GM18909 (cell line): ENCODE measurements at regions not wholly inside any gene's neighbourhood (a gene's known extent, or its start where the extent isn't known, plus 50 kb on each side); places are given as distances from the start of the nearest gene placed in this dataset.

Source experiments
- ATAC-seq: cut with Tn5 transposase; IDR thresholded peaks from one replicate; pipeline ENCODE4 v1.9.1; 2021; ENCODE audit warnings: mild to moderate bottlenecking; ENCODE audit not compliant: unreplicated experiment, poor library complexity

DNA sequence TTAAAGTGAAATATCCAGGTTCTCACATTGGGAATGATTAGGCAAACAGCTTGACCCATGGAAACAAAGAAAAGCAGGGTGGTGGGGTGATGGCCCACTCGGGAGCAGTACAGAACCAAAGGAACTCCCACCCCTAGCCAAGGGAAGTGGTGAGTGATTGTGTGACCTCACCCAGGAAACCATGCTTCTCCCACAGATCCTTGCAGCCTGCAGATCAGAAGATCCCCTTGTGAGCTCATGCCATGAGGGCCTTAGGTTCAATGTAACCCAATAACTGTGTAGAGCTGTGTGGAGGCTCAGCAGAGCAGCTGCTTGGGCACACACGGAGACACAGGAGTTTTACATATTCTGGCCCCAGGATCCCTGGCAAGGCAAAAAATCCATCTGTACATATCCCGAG lies 311.8 kb upstream of the DPYD start:
- no peak for ATAC-seq

DNA sequence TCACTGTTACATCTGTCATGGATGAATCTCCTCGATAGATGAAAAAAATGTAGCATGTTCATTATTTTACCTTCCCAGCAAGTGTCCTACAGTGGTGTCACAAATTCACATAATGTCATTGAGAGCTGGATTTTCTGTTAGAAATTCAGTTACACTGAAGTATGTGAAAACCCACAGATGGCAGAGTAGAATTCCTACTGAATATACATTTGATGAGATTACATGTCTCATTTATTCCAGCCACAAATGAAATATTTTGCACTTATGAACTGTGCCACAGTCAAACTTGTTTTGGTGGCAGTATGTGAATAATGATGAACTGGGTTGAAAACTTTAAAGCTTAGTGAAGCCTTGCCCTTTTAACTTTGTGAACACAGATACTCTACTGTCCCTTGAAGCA lies 301.9 kb upstream of the DPYD start:
- ATAC-seq, result no peak

DNA sequence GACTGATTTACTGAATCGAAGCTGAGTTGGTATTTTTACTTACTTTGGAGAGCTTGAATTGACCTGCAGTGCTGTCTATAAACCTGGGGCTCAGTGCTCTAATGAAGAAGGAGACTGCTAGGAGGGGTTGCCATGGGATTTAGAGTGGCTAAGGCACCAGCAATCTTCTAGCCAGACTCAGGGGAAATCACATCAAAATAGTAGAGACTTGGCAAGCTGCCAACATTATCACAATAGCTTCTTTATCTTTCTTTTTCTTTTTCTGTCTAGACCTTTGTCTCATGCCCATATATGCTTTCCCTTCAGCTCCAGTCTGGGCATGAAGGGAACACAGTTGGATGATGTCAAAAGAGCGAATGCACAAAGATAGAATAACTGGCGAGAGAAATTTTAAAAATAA lies 301.1 kb upstream of the DPYD start:
- ATAC-seq, result no peak

DNA sequence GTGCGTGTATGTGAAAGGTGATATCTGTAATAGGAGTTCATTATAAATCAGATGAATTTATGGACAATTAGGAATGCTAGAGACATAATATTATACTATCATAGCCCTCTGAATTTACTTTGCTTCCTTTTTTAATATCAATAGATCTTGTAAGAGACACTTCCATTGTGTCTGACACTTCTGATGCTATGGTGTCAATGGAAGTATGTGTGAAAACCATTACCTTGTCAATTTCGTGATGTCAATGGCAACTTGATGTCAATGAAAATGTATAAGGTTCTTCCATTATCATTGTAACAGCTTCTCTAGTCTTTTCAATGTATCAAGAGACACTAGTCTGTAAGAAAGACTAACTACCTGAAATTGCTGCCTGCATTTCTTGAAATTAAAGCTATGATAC lies 296.8 kb upstream of the DPYD start:
- no peak for ATAC-seq

DNA sequence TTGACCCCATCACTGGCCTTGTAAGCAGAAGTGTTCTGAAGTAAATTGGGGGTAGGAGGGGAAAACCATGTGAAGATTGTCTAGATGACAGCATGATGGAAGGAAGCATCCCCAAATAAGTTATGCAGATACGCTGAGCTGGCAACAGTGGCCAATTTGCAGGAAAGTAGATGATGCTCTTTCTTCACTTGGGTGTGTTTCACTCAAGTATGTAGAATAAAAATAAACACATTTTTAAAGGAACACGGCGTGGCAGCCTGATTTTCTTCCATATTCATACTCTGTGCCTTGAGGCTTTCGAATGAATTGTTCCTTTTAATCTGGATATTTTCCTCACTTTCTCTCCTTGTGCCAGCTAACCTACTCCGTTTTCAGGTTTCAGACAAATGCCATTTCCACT lies 295.5 kb upstream of the DPYD start:
- no peak for ATAC-seq

DNA sequence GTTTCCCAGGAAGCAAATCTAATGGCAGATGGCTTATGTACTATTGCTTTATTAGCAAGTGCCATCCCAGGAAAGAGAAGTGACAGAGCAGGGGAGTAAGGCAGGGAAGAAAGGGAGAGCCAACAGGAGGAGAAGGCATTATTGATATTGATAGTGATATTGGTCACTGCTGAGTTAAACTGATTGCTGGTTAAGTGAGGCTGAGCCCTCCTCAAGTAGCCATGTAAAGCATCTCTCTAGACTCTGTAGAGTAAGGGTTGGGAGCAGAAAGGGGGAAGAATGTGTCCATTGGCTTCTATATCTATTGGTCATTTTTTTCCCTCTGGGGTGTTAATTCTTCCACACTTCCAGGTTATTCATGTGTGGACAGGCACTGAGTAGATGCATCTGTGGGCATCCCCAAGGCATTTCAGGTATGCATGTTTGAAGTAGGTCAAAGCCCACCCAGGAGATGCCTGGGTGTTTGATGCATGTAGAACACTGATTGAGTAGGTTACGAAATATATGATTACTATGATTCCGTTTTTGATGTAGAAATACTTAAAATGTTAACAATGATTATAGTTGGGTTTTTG lies 290.5 kb upstream of the DPYD start:
- ATAC-seq, result no peak

DNA sequence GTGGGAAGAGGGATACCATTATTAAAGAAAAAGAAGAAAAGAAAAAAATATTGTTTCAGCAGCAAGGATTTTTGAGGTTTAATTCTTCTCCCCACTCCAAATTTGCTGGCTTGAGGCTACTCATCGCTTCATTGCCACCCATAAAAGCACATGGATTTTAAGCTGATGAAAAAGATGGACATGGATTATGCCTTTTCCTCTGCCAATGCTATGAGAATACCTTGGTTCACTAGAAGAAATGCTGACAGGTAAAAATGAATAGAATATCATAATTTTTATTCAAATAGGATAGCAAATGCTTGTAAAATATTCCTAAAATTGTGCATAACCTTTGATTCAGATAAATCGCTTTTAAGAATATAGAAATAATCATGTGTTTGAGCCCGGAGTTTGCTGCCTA lies 289.7 kb upstream of the DPYD start:
- ATAC-seq, result no peak

DNA sequence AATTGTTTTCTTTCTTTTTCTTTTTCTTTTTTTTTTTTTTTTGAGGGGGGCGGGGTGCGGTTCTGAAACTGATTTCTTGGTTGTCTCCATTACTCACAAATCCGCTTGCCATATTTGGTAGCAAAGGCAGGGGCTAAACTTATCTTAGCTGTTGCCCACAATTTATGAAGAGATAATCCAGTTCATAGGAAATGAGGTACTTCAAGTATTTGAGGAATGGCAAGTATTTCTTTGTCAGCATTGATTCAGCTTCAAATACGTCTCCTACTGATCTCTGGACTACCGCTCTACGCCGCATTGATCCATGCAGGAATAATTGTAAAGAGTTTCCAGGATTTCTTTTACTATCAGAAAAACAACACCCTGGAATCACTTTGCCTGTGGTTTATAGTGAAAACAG lies 289.2 kb upstream of the DPYD start:
- ATAC-seq, result no peak

DNA sequence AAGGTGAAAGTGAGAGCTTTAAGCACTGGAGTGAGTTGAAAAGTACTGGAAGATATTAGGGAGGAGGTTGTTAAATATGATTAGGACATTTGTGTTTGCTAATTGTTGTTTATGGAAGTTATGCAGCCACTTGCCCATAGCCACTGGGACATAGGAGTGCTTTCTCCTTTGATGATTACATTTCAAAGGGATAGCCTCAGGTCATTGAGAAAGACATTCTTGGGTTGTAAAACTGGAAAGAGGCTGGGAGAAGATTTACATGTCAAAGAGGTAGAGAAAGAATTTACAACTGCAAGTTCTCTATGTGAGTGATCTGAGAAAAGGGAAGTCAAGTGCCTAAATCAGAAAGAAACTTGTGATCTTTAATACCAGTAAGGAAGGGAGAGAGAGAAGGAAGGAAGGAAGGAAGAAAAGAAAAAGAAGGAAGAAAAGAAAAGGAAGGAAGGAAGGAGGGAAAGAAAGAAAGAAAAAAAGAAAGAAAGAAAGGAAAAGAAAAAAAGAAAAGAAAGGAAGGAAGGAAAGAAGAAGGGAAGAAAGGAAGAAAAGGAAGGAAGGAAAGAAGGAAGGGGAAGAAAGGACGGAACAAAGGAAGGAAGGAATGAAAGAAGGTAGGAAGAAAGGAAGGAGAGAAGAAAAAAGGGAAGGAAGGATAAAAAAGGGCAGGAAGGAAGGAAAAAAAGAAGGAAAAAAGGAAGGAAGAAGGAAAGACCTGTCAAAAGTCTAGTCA lies 284.6 kb upstream of the DPYD start:
- no peak for ATAC-seq

DNA sequence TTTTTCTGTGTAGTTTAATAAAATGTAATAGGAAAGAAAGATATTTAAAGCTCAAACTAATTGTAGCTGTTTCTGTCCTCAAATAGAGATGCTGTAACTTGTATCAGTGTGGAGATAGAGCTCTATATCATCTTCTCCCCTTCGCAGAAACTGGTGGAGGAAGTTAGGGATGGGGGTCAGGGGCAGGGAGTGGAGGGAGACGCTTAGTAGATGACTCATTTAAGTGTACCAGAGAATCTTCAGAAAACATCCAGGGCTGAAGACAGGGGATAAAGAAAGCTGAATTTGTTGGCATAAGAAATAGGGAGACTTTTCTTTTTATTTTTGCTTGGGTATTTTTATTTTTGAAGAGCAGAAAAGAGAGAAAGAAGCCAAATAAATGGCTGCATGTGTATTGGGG lies 282.6 kb upstream of the DPYD start:
- ATAC-seq, result no peak

DNA sequence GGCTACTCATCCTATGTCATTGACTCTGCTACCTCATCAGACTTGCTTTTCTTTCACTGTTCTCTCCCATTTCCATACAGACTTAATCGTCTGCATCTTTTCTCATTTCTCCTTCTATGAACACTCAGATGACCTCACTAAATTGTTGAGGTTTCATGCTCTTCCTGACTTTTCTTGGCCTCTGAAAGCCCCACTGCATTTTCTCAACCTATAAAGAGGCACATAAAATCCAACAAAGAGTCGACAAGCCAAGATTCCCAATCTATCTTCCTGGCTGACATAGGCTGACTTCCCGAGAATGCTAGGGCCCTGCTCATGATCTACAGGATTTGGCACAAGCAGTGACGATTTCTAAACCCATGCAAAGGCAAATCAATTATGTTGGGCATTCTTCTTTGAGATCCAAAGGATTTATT lies 280.8 kb upstream of the DPYD start:
- no peak for ATAC-seq

DNA sequence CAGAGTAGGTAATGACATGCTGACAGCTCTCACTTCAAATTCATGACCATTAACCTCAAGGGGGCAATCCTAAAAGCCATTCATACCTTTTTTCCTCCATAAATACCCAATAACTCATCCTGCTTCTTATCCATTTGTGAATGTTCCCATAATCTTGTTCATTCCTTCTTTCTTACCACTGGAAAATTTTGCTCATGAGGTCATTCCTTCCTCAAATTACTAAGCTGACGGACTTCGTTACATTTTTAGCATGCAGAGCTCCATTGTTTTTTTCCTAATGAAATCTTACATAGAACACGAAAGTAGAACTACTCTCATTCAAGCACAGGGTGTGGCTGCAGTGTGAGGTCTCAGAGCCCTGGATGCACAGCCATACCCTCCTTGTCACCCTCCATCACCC lies 276.5 kb upstream of the DPYD start:
- ATAC-seq, result no peak

DNA sequence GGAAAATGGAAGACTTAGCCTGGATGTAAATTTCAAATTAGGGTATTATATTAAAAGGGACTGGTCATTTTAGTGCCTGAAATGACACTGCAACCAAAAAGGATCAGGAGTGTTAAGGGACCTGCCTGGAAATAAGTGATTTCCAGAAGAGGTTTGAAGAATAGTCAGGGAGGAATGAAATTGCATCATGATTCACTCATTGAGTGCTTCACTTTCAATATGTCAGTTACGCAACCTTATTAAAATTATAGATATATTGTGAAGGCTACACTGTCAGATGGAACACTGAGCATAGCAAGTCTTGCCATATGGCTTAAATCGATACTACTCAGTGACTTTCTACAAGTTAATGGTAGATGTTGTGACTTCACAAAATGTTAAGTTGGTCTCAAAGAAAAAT lies 275.2 kb upstream of the DPYD start:
- ATAC-seq, result no peak

DNA sequence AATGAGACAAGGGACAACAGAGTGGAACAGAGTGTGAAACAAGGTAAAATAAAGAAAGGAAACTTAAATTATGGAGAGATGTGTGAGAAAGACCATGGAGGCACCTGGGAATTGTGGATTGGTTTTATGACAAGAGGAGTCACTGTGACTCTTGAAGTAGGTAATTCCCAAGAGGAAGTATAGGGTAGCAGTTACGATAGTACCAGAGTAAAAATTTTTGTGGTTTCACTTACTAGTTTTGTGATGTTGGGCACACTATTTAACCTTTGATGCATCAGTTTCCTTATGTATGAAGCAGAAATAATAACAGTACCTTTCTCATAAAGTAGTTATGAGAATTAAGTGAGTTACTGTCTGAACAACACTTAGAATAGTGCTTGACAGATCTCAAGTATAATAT lies 267.9 kb upstream of the DPYD start:
- ATAC-seq, result no peak

DNA sequence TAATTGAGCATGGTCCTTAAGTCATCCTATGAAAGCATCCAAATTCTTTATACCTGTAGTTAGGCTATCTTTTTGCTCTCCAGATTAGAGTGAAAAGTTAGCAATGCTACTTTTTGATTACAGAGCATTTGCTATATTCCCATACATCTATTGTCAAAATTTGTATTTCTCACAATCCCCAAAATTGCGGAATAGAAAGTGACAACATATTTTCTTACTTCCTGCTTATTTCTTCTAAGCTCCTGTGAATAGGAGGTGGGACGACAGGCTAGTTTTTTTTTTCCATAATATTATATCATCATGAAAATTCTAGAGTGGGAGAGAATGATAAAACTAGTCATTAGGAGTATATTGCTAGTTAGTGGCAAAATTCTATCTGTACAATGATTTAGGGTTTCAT lies 264.0 kb upstream of the DPYD start:
- no peak for ATAC-seq

DNA sequence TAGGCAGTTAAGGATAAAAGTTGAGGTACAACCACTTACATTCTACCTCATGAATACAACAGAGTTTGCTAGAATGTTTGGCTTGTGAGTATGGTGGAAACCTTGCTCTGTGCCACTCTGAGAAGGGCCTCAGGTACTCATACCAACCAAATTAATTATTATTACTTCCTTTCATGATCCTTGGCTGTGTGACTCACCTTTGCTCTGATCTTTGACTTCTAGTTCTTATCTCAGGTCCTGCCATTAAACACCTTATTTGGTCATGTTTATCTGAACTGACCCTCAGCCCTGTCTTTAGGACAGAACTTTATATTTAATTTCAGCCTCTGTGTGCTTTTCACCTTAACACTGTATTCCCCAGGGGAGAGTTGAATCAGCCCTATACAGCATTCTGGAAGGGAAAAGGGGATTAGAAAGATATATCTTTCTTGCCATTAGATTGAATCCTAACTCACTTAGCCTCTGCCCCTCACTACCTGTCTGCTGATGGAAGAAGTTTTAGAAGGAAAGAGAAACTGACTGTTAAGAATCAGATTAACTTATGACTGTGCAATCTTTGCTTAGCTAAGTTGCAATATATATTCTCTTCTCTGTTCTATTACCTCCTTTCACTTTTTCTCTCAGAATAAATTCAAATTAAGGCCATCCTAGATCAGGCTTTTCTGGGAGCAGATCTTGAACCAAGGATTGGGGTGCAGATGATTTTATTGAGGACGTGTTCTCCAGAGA lies 260.4 kb upstream of the DPYD start:
- no peak for ATAC-seq

DNA sequence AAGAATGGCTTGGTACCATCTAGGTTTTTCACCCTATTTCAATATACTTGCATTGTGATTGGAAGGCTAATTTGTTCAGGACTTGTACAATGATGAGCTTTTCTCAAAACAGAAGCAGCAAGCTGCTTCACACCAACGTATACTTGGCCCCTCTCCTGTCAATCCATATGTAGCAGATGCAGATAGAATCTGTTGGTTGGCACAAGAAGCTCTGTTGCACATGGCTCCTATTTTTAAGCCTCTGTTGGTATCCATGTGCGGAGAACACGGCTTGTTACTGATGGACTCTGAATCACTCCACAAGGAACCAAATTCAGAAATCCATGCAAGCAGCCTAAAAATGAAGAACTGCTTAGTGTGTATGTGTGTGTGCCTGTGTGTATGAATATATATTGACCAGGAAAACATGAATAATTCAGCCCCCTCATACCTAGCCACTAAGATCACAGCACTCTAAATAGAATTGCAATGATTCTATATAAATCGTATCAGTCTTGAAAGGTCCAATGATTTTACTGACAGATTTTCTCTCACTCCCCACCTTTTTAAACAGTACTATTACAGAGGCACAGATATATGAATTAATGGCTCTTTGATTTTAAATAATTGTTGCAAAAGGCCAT lies 258.4 kb upstream of the DPYD start:
- no peak for ATAC-seq

DNA sequence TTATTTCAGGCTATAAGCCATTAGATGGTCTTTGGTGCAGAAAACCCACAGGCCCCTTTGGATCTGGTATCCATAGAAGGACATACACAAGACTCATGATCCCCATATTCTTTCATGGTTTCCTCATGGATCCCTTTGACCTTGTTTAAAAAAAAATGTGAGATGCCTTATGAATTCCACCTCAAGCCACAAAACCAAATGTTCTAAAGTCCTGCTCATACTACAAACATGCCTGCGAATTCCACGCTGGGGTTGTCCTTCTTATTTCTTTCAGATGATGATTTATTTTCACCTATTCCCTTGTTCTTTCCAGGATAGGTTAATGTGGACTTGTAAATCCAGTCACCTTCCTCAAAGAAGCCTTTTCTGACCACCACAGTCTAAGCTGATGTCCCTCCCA lies 256.9 kb upstream of the DPYD start:
- no peak for ATAC-seq

DNA sequence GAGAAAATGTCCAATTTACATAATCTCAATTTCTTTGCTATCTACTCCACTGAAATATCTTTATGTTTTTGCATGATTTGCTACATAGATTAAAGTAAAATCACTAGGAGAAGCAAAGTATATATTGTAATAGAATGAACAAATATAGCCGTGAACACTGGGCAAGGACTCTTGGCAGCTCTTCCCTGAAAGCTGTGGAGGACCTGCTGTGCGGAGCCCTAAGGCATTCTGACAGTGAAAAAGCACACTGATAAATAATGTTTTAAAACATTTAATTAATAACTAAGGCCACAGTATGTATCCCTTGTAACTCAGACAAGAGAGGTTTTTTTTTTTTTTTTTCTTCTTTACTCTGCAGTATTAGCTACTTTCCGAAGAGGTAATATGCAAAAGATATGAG lies 256.1 kb upstream of the DPYD start:
- ATAC-seq, result no peak

DNA sequence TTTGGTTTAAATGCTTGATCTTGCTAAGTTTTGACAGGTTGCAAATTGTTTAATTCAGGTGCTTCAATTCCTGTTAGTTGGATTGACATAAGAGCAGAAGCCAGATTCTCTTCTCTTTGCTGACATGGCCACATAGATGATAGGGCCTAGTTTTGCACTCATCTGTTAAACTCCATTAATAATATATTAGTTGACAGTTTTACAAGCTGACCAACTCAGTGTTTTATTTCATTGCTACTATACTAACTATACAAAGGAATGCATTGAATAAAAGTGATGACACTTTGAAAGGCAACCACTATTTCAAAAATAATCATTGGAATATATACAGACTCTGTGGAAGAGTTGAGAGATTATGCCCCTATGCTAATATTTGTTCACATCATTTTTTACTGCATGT lies 255.6 kb upstream of the DPYD start:
- no peak for ATAC-seq

DNA sequence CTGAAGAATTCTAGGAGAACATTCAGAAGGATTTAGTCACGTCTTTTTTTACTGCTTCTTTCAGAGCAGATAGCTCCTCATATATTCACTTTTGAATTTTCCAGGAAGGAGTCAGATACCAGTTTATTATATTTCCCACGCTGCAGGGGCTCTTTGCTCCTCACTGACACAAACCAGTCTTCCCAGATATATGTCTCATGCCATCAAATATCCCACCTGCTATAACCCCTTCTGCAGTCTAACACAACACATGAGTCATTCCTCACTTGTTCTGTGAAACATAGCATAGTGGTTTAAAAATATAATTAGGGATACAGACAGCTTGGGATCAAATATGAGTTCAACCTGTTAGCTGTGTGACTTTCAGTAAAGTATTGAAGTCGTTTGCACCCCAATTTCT lies 251.7 kb upstream of the DPYD start:
- no peak for ATAC-seq
